ENCODE measurements at regions not wholly inside any gene's neighbourhood (a gene's known extent, or its start where the extent isn't known, plus 50 kb on each side); places are given as distances from the start of the nearest gene placed in this dataset.
"Not testable (repeated sequence)": the region's sequence is repeated elsewhere in the genome, so short reads cannot be mapped to it uniquely, and the experiment has no call there.

GRCh38 chr20:41691443-41691842, 73.3 kb upstream of the CHD6 start:
- TF ChIP-seq CTCF (IDR thresholded peaks at IDR 0.05): no peak
- no peaks in the 10 kb centered on the region for H3K36me3 ChIP-seq
- no peaks in the 10 kb centered on the region for H3K27me3 ChIP-seq
- no peaks in the 10 kb centered on the region for H3K9me3 ChIP-seq
- H3K4me3 ChIP-seq: no peak overlapping the region
- H3K4me1 ChIP-seq: peaks cover 0 to 6% of the 10 kb centered on the region in 2 donors
- DNase-seq (ENCODE audit: low spot score): no peak
- H3K27ac ChIP-seq: no peak overlapping the region

DNA sequence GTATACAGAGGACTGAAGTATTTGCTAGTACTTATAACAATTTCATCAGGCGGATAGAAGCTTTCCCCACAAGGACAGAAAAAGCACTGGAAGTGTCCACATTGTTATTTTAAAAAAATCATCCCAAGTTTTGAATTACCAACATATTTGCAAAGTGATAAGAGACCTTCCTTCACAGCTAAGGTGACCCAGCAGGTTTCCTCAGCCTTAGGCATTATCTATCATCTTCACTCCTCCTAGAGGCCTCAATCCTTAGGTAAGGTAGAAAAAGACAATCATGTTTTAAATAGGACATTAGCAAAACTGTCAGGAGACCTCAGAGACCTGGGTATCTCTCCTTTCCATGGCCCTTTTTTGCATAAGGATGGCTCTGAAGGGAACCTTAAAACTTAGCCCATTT, 72.5 kb upstream of the CHD6 start:
- H3K4me3 ChIP-seq: no peak overlapping the region
- no peak for TF ChIP-seq CTCF (IDR thresholded peaks at IDR 0.05)
- H3K27ac ChIP-seq: no peak overlapping the region
- DNase-seq (ENCODE audit: low spot score): no peak
- peaks cover 0 to 6% of the 10 kb centered on the region in 2 donors for H3K4me1 ChIP-seq
- no peaks in the 10 kb centered on the region for H3K27me3 ChIP-seq
- H3K9me3 ChIP-seq: no peaks in the 10 kb centered on the region
- no peaks in the 10 kb centered on the region for H3K36me3 ChIP-seq

DNA sequence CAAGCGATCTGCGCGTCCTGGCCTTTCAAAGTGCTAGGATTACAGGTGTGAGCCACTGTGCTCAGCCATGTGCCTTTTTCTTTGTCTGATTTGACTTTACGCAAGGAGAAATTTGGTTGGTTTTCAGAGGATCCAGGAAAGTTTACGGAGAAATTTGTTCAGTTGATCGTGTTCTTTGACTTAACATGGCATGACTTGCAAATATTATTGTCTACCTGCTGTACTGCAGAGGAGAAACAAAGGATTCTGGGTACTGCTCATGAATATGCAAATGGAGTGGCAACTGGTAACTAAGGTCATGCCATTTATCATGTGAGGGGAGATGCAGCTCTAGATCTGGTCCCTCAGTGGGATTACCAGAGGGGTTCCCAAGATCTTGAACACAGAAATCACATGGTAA, 68.8 kb upstream of the CHD6 start:
- no peaks in the 10 kb centered on the region for H3K27me3 ChIP-seq

GRCh38 chr20:41685145-41685544, 67.0 kb upstream of the CHD6 start:
- DNase-seq (ENCODE audit: low spot score); H3K36me3 ChIP-seq; H3K27me3 ChIP-seq; H3K9me3 ChIP-seq; H3K27ac ChIP-seq; H3K4me3 ChIP-seq; H3K4me1 ChIP-seq: not testable (repeated sequence)

More for the DNA sequence above, 68.8 kb upstream of the CHD6 start:
- Histone ChIP-seq H3K4me3 (no peak overlapping the region), H3K36me3 (no peaks in the 10 kb centered on the region), H3K4me1 (no peaks in the 10 kb centered on the region), H3K9me3 (no peaks in the 10 kb centered on the region), H3K27ac (no peak overlapping the region)
- DNase-seq (ENCODE audit: low spot score): no peak
- no peak for TF ChIP-seq CTCF (IDR thresholded peaks at IDR 0.05)

GRCh38 chr20:41678799-41679198, 60.6 kb upstream of the CHD6 start:
- TF ChIP-seq CTCF (IDR thresholded peaks at IDR 0.05): no peak
- no peaks in the 10 kb centered on the region for H3K36me3 ChIP-seq
- no peaks in the 10 kb centered on the region for H3K4me1 ChIP-seq
- H3K9me3 ChIP-seq: no peaks in the 10 kb centered on the region
- DNase-seq (ENCODE audit: low spot score): no peak
- H3K4me3 ChIP-seq: no peak overlapping the region
- H3K27me3 ChIP-seq: no peaks in the 10 kb centered on the region
- H3K27ac ChIP-seq: no peak overlapping the region

DNA sequence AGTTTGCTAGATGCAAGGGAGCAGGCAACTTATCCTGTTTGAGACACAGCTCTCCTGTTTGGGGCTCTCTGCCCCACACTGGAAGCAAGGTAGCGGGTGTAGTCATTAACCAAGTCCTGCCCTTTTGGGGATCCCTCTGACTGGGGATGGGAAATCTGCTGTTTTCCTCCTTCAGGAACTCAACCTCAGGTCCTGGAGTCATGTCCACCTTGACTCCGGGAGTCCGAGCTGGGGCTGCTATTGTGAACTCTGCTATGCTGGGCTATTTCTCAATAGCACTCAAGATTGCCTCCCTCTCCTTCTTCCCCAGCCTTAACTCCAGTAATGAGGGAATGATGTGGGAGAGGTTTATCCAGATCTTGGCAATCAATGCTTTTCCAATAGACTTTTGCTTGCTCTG, 54.1 kb upstream of the CHD6 start:
- no peak overlapping the region for H3K27ac ChIP-seq
- H3K4me3 ChIP-seq: no peak overlapping the region
- DNase-seq (ENCODE audit: low spot score): no peak
- no peaks in the 10 kb centered on the region for H3K4me1 ChIP-seq
- no peaks in the 10 kb centered on the region for H3K9me3 ChIP-seq
- TF ChIP-seq CTCF (IDR thresholded peaks at IDR 0.05): no peak
- no peaks in the 10 kb centered on the region for H3K36me3 ChIP-seq
- H3K27me3 ChIP-seq: no peaks in the 10 kb centered on the region
